HL-60 (cell line): ENCODE measurements at regions not wholly inside any gene's neighbourhood (a gene's known extent, or its start where the extent isn't known, plus 50 kb on each side); places are given as distances from the start of the nearest gene placed in this dataset.
A peak's percentile ranks its signal among the peaks of the same experiment; 100 is the strongest.

Experiments
- DNase-seq, 2 experiments: peaks; one replicate each; pipeline ENCODE4 v3.0.0-alpha.2; 2010 to 2020; ENCODE audit warnings: low read depth in 1 of 2, low spot score in 1 of 2
- H3K27ac ChIP-seq: fragments of 250-450 bp; sonication (Bioruptor Pico); replicated peaks from 2 replicates; pipeline ENCODE4 v1.5.1; 2020; ENCODE audit warnings: mild to moderate bottlenecking, moderate library complexity
- H3K27me3 ChIP-seq: fragments of 250-450 bp; sonication (Bioruptor Pico); 2 replicates; pipeline ENCODE4 v1.5.1; 2021; ENCODE audit warnings: mild to moderate bottlenecking, moderate library complexity; ENCODE audit not compliant: insufficient read depth, poor library complexity, severe bottlenecking
- H3K4me3 ChIP-seq: replicated peaks from 2 replicates; pipeline ENCODE4 v1.5.1; 2011; ENCODE audit warnings: mild to moderate bottlenecking, control low read depth, low read length; ENCODE audit not compliant: insufficient read depth
- GABPA ChIP-seq: IDR thresholded peaks from 2 replicates; pipeline ENCODE4 v1.6.1; 2012; ENCODE audit warnings: low read depth
- POLR2AphosphoS5 ChIP-seq: IDR thresholded peaks from 2 replicates; pipeline ENCODE4 v1.6.1; 2012; ENCODE audit warnings: low read depth
- SPI1 ChIP-seq: IDR thresholded peaks from 2 replicates; pipeline ENCODE4 v1.6.1; 2012; ENCODE audit warnings: low read depth, mild to moderate bottlenecking, borderline replicate concordance
- TF ChIP-seq, protein P1 (sequence below): IDR thresholded peaks from 2 replicates; pipeline ENCODE4 v1.6.1; 2012; ENCODE audit warnings: low read depth; ENCODE audit not compliant: insufficient replicate concordance
- TF ChIP-seq, protein P2 (sequence below): IDR thresholded peaks from one replicate; pipeline ENCODE4 v1.5.1; 2011; ENCODE audit warnings: low read length, control low read depth, inconsistent platforms; ENCODE audit not compliant: insufficient read depth

DNA sequence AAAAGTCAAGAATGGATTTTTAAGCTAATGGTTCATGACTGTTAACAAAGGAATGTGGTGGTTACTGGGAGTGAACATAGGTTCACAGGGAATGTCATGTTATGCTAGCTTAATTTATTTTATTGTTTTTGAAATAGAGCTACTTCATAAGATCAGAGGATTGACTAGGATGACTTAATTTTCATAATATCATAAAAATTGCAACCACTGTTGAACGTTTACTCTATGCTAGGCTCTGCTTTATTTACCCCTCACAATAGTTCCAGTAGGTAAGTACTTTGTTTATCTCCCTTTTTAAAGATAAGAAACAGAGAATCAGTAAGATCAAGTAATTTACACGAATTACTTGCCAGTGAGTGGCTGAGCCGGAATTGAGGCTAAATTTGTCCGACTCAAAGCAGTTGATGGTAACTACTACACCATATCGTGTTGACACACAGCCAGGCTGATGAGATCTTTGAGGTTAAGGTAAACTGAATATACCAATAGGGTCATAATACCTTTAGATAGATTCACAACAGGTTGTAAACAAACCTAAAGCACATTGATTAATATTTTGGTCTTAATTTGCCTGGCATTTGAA, 194.6 kb upstream of the CITED2 start:
- TF ChIP-seq, protein P1, sequence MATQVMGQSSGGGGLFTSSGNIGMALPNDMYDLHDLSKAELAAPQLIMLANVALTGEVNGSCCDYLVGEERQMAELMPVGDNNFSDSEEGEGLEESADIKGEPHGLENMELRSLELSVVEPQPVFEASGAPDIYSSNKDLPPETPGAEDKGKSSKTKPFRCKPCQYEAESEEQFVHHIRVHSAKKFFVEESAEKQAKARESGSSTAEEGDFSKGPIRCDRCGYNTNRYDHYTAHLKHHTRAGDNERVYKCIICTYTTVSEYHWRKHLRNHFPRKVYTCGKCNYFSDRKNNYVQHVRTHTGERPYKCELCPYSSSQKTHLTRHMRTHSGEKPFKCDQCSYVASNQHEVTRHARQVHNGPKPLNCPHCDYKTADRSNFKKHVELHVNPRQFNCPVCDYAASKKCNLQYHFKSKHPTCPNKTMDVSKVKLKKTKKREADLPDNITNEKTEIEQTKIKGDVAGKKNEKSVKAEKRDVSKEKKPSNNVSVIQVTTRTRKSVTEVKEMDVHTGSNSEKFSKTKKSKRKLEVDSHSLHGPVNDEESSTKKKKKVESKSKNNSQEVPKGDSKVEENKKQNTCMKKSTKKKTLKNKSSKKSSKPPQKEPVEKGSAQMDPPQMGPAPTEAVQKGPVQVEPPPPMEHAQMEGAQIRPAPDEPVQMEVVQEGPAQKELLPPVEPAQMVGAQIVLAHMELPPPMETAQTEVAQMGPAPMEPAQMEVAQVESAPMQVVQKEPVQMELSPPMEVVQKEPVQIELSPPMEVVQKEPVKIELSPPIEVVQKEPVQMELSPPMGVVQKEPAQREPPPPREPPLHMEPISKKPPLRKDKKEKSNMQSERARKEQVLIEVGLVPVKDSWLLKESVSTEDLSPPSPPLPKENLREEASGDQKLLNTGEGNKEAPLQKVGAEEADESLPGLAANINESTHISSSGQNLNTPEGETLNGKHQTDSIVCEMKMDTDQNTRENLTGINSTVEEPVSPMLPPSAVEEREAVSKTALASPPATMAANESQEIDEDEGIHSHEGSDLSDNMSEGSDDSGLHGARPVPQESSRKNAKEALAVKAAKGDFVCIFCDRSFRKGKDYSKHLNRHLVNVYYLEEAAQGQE = no peak
- Histone ChIP-seq H3K4me3 (no peak overlapping the region), H3K27ac (no peak overlapping the region; the same call in 1 of the 2 replicates), H3K27me3 (no peaks in the 10 kb centered on the region)
- DNase-seq = no peak

DNA sequence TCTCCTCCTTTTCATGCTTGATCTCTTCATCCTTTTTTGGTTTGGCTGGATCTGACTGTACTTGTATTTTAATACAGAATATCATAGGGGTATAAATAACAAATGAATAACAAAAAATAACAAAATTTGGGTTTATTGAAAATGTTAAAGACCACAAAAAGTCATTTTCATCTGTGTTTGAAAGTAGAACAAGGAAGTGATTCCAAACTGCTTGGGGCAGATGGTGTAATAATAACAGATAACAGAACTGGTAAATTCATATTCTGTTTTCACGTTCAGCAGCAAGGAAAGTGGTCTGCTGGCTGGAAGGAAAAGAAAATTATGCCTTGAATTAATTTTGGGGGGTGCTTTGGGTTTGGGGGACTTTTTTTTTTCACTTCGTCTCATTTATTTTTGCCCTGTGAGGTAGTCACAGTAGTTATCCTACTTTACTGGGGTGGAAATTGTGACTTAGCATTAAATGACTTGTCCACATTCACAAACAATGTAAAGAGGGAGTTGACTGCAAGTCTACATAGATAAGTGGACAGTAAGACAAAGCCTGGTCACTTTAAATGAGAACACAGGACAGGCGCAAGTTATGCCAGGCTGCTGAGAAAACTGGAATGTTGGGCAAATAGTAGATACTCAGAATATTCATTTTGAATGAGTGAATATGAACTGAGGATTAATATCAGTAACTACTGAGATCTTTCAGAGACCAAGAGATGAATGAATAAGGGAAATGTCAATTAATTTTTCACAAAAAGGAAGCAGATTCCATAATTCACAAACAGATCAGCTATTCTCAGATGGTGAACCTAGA, 193.9 kb upstream of the CITED2 start:
- Histone ChIP-seq H3K4me3 (no peak overlapping the region), H3K27ac (peak overlapping the region; percentile 46), H3K27me3 (no peaks in the 10 kb centered on the region)
- no peak for DNase-seq
- peak; percentile 67; the same call in 1 of the 2 replicates for TF ChIP-seq SPI1
- TF ChIP-seq, protein P2, sequence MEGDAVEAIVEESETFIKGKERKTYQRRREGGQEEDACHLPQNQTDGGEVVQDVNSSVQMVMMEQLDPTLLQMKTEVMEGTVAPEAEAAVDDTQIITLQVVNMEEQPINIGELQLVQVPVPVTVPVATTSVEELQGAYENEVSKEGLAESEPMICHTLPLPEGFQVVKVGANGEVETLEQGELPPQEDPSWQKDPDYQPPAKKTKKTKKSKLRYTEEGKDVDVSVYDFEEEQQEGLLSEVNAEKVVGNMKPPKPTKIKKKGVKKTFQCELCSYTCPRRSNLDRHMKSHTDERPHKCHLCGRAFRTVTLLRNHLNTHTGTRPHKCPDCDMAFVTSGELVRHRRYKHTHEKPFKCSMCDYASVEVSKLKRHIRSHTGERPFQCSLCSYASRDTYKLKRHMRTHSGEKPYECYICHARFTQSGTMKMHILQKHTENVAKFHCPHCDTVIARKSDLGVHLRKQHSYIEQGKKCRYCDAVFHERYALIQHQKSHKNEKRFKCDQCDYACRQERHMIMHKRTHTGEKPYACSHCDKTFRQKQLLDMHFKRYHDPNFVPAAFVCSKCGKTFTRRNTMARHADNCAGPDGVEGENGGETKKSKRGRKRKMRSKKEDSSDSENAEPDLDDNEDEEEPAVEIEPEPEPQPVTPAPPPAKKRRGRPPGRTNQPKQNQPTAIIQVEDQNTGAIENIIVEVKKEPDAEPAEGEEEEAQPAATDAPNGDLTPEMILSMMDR = no peak

GRCh38 chr6:139567095-139567494, 192.6 kb upstream of the CITED2 start:
- DNase-seq = peak in 1 of 2 experiments; percentile 13
- H3K4me3 ChIP-seq = no peak overlapping the region
- no peaks in the 10 kb centered on the region for H3K27me3 ChIP-seq
- peak overlapping the region; percentile 11; the same call in 1 of the 2 replicates for H3K27ac ChIP-seq
- TF ChIP-seq POLR2AphosphoS5 = no peak
- TF ChIP-seq SPI1 = no peak
- TF ChIP-seq GABPA = no peak

GRCh38 chr6:139565591-139565990, 191.1 kb upstream of the CITED2 start:
- H3K4me3 ChIP-seq = no peak overlapping the region
- H3K27ac ChIP-seq = no peak overlapping the region
- TF ChIP-seq, protein P2 = no peak
- TF ChIP-seq POLR2AphosphoS5 = no peak
- TF ChIP-seq, protein P1 = no peak
- TF ChIP-seq GABPA = no peak
- TF ChIP-seq SPI1 = no peak
- no peaks in the 10 kb centered on the region for H3K27me3 ChIP-seq
- DNase-seq = no peak
